COLO668 (cell line): ENCODE measurements at regions not wholly inside any gene's neighbourhood (a gene's known extent, or its start where the extent isn't known, plus 50 kb on each side); places are given as distances from the start of the nearest gene placed in this dataset.
"Not testable (repeated sequence)": the region's sequence is repeated elsewhere in the genome, so short reads cannot be mapped to it uniquely, and the experiment has no call there.

Experiments used
- DNase-seq: peaks from one replicate; lab custom pipeline; 2025; ENCODE audit not compliant: unreplicated experiment; lab: John Stamatoyannopoulos, UW

GRCh38 chr7:6882321-6882721 lies 56.2 kb upstream of the CCZ1B start:
- not testable (repeated sequence) for DNase-seq

- DNase-seq: not testable (repeated sequence)
Measured at GRCh38 chr7:6883756-6884155, 57.7 kb upstream of the CCZ1B start.

- no peak for DNase-seq
Measured at GRCh38 chr7:6886198-6886597, 60.1 kb upstream of the CCZ1B start.

- DNase-seq: not testable (repeated sequence)
Measured at GRCh38 chr7:6888267-6889045, 62.4 kb upstream of the CCZ1B start.

- DNase-seq: no peak
Measured at GRCh38 chr7:6889252-6889812, 63.3 kb upstream of the CCZ1B start.

- not testable (repeated sequence) for DNase-seq
Measured at GRCh38 chr7:6902097-6902518, 76.0 kb upstream of the CCZ1B start.

- not testable (repeated sequence) for DNase-seq
Measured at GRCh38 chr7:6903289-6903688, 77.2 kb upstream of the CCZ1B start.

GRCh38 chr7:6903792-6904191 lies 77.7 kb upstream of the CCZ1B start:
- not testable (repeated sequence) for DNase-seq

- peak; percentile 72 for DNase-seq
Measured at GRCh38 chr7:6917258-6917657, 91.2 kb upstream of the CCZ1B start.

- DNase-seq: not testable (repeated sequence)
Measured at GRCh38 chr7:6919169-6919568, 93.1 kb upstream of the CCZ1B start.

GRCh38 chr7:6924523-6924922 lies 98.4 kb upstream of the CCZ1B start:
- DNase-seq: not testable (repeated sequence)

- DNase-seq: not testable (repeated sequence)
Measured at GRCh38 chr7:6926193-6927174, 100.4 kb upstream of the CCZ1B start.

GRCh38 chr7:6927643-6928042 lies 101.6 kb upstream of the CCZ1B start:
- DNase-seq: not testable (repeated sequence)

GRCh38 chr7:6929588-6929987 lies 103.5 kb upstream of the CCZ1B start:
- DNase-seq: not testable (repeated sequence)

GRCh38 chr7:6930081-6930635 lies 104.1 kb upstream of the CCZ1B start:
- not testable (repeated sequence) for DNase-seq

- peak; percentile 34 for DNase-seq
Measured at GRCh38 chr7:6930787-6931186, 104.7 kb upstream of the CCZ1B start.

- DNase-seq: not testable (repeated sequence)
Measured at GRCh38 chr7:6931456-6931855, 105.4 kb upstream of the CCZ1B start.

- not testable (repeated sequence) for DNase-seq
Measured at GRCh38 chr7:6933954-6934632, 108.0 kb upstream of the CCZ1B start.

- no peak for DNase-seq
Measured at GRCh38 chr7:6934981-6935380, 108.9 kb upstream of the CCZ1B start.

- not testable (repeated sequence) for DNase-seq
Measured at GRCh38 chr7:6936626-6937025, 110.6 kb upstream of the CCZ1B start.
